ENCODE measurements at regions not wholly inside any gene's neighbourhood (a gene's known extent, or its start where the extent isn't known, plus 50 kb on each side); places are given as distances from the start of the nearest gene placed in this dataset.

DNA sequence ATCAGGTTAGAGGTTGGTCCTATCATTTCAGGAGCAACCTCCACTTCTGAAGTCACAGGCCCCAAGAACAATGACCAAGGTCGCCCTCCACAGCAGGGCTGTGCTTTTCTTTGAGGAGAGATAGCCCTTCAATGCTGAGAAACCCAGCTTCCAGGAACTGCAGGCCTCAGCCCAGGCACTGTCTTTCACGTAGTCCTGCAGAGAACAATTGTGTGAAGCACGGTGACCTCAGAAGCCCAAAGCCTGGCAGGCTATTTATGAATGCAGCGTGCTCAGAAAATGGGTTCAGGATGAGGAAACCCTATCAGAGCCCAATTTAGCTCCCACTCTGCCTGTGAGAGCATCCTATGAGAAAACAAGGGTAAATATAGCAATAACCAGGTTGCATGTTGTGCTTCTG is 388.3 kb downstream of the PLK2 start (continued):
- no peak for TF ChIP-seq BRCA1 (IDR thresholded peaks at IDR 0.05; ENCODE audit: low read depth, low read length)

DNA sequence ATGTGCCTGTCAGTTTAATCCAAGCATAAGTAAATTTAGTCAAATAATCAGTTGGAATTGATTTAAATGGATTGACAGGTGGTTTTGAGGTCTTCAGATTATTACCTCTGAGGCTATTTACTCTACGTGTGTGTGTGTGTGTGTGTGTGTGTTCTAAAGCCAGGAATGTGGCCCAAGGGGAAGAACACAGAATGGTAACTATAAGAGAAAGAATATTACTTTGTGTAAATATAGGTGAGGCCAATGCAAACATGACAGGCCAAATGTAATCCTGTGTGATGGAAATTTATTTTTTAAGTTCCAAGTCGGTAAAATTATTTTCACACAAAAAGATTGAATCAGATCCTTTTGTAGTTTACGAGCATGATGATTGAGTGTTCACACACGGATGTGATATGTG is 390.0 kb downstream of the PLK2 start:
- Histone ChIP-seq H3K79me2 (ENCODE audit: control insufficient read depth in 1 of 2, insufficient read depth in 2 of 2, low read length in 2 of 2) (no peaks in the 10 kb centered on the region), H2BK5ac (ENCODE audit: low read depth, low read length) (no peak overlapping the region), H3K9ac (replicated peaks in 1 of 4; ENCODE audit: extremely low read depth in 1 of 4, low read depth in 3 of 4, low read length in 3 of 4) (no peak overlapping the region), H4K8ac (ENCODE audit: extremely low read depth, insufficient read depth, low read length) (no peak overlapping the region), H4K91ac (replicated peaks; ENCODE audit: insufficient read length, low read length) (no peak overlapping the region), H3K36me3 (ENCODE audit: control insufficient read depth in 2 of 4, insufficient read depth in 4 of 4, low read length in 3 of 4) (no peaks in the 10 kb centered on the region), H3K4me1 (replicated peaks in 1 of 4; ENCODE audit: control insufficient read depth in 3 of 4, insufficient read depth in 4 of 4, low read length in 3 of 4) (peaks cover 0 to 1% (median 0%) of the 10 kb centered on the region in 4 experiments; a peak in 1 of 7 replicates), H3K4me2 (ENCODE audit: insufficient read depth in 1 of 2, low read depth in 2 of 2, low read length in 2 of 2) (no peak overlapping the region), H4K5ac (ENCODE audit: insufficient read length, low read depth, low read length) (no peak overlapping the region), H2BK20ac (ENCODE audit: low read length) (no peak overlapping the region), H3K27me3 (replicated peaks in 1 of 4; ENCODE audit: control insufficient read depth in 3 of 4, extremely low read depth in 1 of 4, insufficient read depth in 3 of 4, low read length in 3 of 4) (no peaks in the 10 kb centered on the region), H3K23me2 (ENCODE audit: low read depth, low read length) (no peaks in the 10 kb centered on the region), H3K9me3 (ENCODE audit: insufficient read depth in 2 of 2, low read depth in 1 of 2, low read length in 1 of 2) (peaks cover 0 to 4% of the 10 kb centered on the region in 2 experiments; a peak in 1 of 4 replicates), H2BK15ac (ENCODE audit: low read length) (no peak overlapping the region), H2AFZ (ENCODE audit: low read length) (no peak overlapping the region), H3K27ac (ENCODE audit: low read depth, low read length) (no peak overlapping the region), H3K79me1 (ENCODE audit: low read depth, low read length) (no peaks in the 10 kb centered on the region), H2BK120ac (replicated peaks; ENCODE audit: low read depth, low read length) (no peak overlapping the region), H3K4ac (replicated peaks; ENCODE audit: insufficient read length, low read depth, low read length) (no peak overlapping the region), H2BK12ac (ENCODE audit: low read depth, low read length) (no peak overlapping the region), H4K20me1 (replicated peaks in 1 of 2; ENCODE audit: control insufficient read depth in 1 of 2, insufficient read depth in 2 of 2, low read length in 2 of 2) (no peaks in the 10 kb centered on the region), H3K14ac (ENCODE audit: insufficient read length) (no peak overlapping the region), H2AK5ac (ENCODE audit: low read depth, low read length) (no peak overlapping the region), H3K23ac (ENCODE audit: insufficient read length) (no peak overlapping the region), H3K18ac (ENCODE audit: extremely low read depth, low read length) (no peak overlapping the region), H3K56ac (replicated peaks; ENCODE audit: insufficient read length, low read depth, low read length) (no peak overlapping the region), H3K4me3 (ENCODE audit: extremely low read depth in 1 of 4, insufficient read depth in 2 of 4, low read depth in 3 of 4, low read length in 4 of 4) (no peak overlapping the region)
- POLR2A ChIA-PET (ENCODE audit: partially characterized antibody), result no interaction called here
- WGBS, 2 experiments (ENCODE audit: extremely low coverage in 1 of 2, insufficient coverage in 1 of 2, insufficient read length in 1 of 2, insufficient replicate concordance in 2 of 2, low coverage in 1 of 2, low lambda C conversion rate in 2 of 2, missing lambda C conversion rate in 1 of 2), result 85% methylated on average over 4 of the region's 4 CpGs; no CpG with 5 or more reads in 1 of the 2 experiments
- DNase-seq (ENCODE audit: low read depth in 1 of 2, low spot score in 2 of 2) (no peak), FAIRE-seq (no peak)
- no peak for TF ChIP-seq SP1 (IDR thresholded peaks at IDR 0.05; ENCODE audit: low read depth, low read length)
- no peak for TF ChIP-seq POLR2AphosphoS5 (IDR thresholded peaks at IDR 0.05; ENCODE audit: low read depth, low read length)
- TF ChIP-seq CHD1 (IDR thresholded peaks at IDR 0.05; ENCODE audit: low read depth, low read length), result no peak
- TF ChIP-seq NANOG (IDR thresholded peaks at IDR 0.05; ENCODE audit: insufficient read depth, low read depth, low read length, poor library complexity, severe bottlenecking), result no peak
- no peak for TF ChIP-seq KDM1A (IDR thresholded peaks at IDR 0.05; ENCODE audit: borderline replicate concordance, low read length)
- no peak for TF ChIP-seq SP2 (IDR thresholded peaks at IDR 0.05; ENCODE audit: low read length)
- no peak for TF ChIP-seq JUN (IDR thresholded peaks at IDR 0.05; ENCODE audit: low read depth, low read length)
- TF ChIP-seq POLR2A (IDR thresholded peaks at IDR 0.05; ENCODE audit: control extremely low read depth in 1 of 2, low read depth in 2 of 2, low read length in 2 of 2), result no peak
- TF ChIP-seq CTBP2 (IDR thresholded peaks at IDR 0.05; ENCODE audit: borderline replicate concordance, insufficient read depth, insufficient read length, low read length), result no peak
- CTCF ChIA-PET (ENCODE audit: partially characterized antibody), result no interaction called here

All from H1 (cell line).